Spleen (tissue), 11 donors: ENCODE measurements at regions not wholly inside any gene's neighbourhood (a gene's known extent, or its start where the extent isn't known, plus 50 kb on each side); places are given as distances from the start of the nearest gene placed in this dataset.
A peak's percentile ranks its signal among the peaks of the same experiment; 100 is the strongest.
"Not testable (repeated sequence)": the region's sequence is repeated elsewhere in the genome, so short reads cannot be mapped to it uniquely, and the experiment has no call there.

Experiments used
- DNase-seq: peaks from one replicate; pipeline ENCODE4 v3.0.0-alpha.2; 2020
- H3K27ac ChIP-seq, 8 donors: fragments of 200-600 bp; sonication (generic) in 7 of 8; 1 replicate in 4 of 8; 2 replicates in 4 of 8; pipeline versions ENCODE4 v1.5.0 to v1.8.0; 2016 to 2021; ENCODE audit warnings: inconsistent platforms in 4 of 8, mild to moderate bottlenecking in 4 of 8, moderate library complexity in 1 of 8
- H3K27me3 ChIP-seq, 7 donors: fragments of 200-600 bp; sonication (generic) in 6 of 7; replicated peaks in 1 of 7; 1 replicate in 4 of 7; 2 replicates in 3 of 7; pipeline versions ENCODE4 v1.5.0 to v1.8.0; 2016 to 2021; ENCODE audit warnings: inconsistent platforms in 3 of 7, mild to moderate bottlenecking in 1 of 7
- H3K36me3 ChIP-seq, 6 donors: fragments of 200-600 bp; sonication (generic) in 5 of 6; 1 replicate in 4 of 6; 2 replicates in 2 of 6; pipeline versions ENCODE4 v1.5.0 to v1.8.0; 2016 to 2021; ENCODE audit warnings: inconsistent platforms in 2 of 6
- H3K4me1 ChIP-seq, 6 donors: fragments of 200-600 bp; sonication (generic) in 5 of 6; 1 replicate in 3 of 6; 2 replicates in 3 of 6; pipeline versions ENCODE4 v1.5.0 to v1.8.0; 2016 to 2021; ENCODE audit warnings: inconsistent platforms in 3 of 6
- H3K4me3 ChIP-seq, 8 donors: fragments of 200-600 bp; sonication (generic) in 7 of 8; 1 replicate in 4 of 8; 2 replicates in 4 of 8; pipeline versions ENCODE4 v1.5.0 to v1.8.0; 2016 to 2021; ENCODE audit warnings: inconsistent platforms in 4 of 8, mild to moderate bottlenecking in 4 of 8, moderate library complexity in 2 of 8
- H3K9me3 ChIP-seq, 8 donors: fragments of 200-600 bp; sonication (generic) in 7 of 8; 1 replicate in 4 of 8; 2 replicates in 4 of 8; pipeline versions ENCODE4 v1.5.0 to v1.8.0; 2016 to 2021; ENCODE audit warnings: inconsistent platforms in 4 of 8
- POLR2A ChIP-seq, 3 donors: fragments of 450-650 bp; IDR thresholded peaks; one replicate each; pipeline ENCODE4 v1.5.1; 2017; ENCODE audit warnings: antibody characterized with exemption in 3 of 3, mild to moderate bottlenecking in 1 of 3
- POLR2AphosphoS5 ChIP-seq, 3 donors: sonication (generic); formaldehyde crosslinking; IDR thresholded peaks; one replicate each; pipeline ENCODE4 v1.5.1; 2017; ENCODE audit warnings: antibody characterized with exemption in 3 of 3
- WGBS, 5 donors: extraction: QIAGEN DNeasy Blood & Tissue Kit in 3 of 5; methylation state at CpG; one replicate each; pipeline versions ENCODE4 v1.1.5 to v1.1.7; 2013 to 2018; 5-methylcytosine and 5-hydroxymethylcytosine counted together
- intact Hi-C: fragments of 100-400 bp; cut with DNase I; formaldehyde crosslinking; loops from one replicate; pipeline ENCODE4 v1.15.0; 2023; ENCODE audit warnings: low total_unique reads
- TF ChIP-seq, protein P1 (sequence below), 11 experiments: fragments of 200-600 bp in 7 of 11; fragments of 450-650 bp in 4 of 11; sonication (generic) in 4 of 11; IDR thresholded peaks in 8 of 11; conservative IDR thresholded peaks in 3 of 11; 1 replicate in 7 of 11; 2 replicates in 4 of 11; pipeline versions ENCODE4 v1.4.0 to v1.8.0; 2016 to 2021; ENCODE audit warnings: antibody characterized with exemption in 11 of 11, inconsistent platforms in 4 of 11, mild to moderate bottlenecking in 1 of 11
- donor health status: healthy with polysubstance abuse.
- donor health status: DM: no; HTN: no; CAD: no; lungs with moderate emphysema.
- donor health status: DM: no; HTN: no; CAD: no.
- donor health status: Bipolar disorder and iron deficiency.
- donor health status: healthy.
- donor health status: DM: no; HTN: no; CAD: no.
- donor health status: DM: yes; HTN: yes; CAD: no.

DNA sequence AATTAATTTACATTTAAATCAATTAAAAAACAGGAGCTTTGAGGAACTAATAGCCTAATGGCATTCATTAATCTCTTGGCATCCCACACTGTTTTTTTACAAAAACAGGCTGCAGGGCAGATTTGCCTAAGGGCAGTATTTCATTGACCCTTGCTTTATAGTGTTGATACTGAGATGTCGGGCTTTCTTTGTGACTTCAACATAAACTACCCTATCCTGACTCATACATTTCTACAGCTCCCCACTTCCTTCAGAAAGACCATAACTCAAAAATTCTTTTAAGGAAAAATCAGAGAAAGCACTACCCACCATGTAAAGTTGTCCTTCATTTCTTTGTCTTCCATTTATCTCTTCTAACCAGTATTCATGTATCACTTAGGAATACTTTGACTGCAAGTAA, 92.2 kb upstream of the NT5E start:
- Histone ChIP-seq H3K27me3 (no peaks in the 10 kb centered on the region), H3K9me3 (no peaks in the 10 kb centered on the region), H3K36me3 (no peaks in the 10 kb centered on the region), H3K4me1 (no peaks in the 10 kb centered on the region), H3K4me3 (no peak overlapping the region), H3K27ac (no peak overlapping the region)
- TF ChIP-seq POLR2AphosphoS5 (IDR thresholded peaks at IDR 0.05) (no peak), POLR2A (IDR thresholded peaks at IDR 0.05) (no peak)
- TF ChIP-seq, protein P1, sequence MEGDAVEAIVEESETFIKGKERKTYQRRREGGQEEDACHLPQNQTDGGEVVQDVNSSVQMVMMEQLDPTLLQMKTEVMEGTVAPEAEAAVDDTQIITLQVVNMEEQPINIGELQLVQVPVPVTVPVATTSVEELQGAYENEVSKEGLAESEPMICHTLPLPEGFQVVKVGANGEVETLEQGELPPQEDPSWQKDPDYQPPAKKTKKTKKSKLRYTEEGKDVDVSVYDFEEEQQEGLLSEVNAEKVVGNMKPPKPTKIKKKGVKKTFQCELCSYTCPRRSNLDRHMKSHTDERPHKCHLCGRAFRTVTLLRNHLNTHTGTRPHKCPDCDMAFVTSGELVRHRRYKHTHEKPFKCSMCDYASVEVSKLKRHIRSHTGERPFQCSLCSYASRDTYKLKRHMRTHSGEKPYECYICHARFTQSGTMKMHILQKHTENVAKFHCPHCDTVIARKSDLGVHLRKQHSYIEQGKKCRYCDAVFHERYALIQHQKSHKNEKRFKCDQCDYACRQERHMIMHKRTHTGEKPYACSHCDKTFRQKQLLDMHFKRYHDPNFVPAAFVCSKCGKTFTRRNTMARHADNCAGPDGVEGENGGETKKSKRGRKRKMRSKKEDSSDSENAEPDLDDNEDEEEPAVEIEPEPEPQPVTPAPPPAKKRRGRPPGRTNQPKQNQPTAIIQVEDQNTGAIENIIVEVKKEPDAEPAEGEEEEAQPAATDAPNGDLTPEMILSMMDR (IDR thresholded peaks at IDR 0.05 in 8 of 11, conservative IDR thresholded peaks at IDR 0.05 in 3 of 11), result no peak
- WGBS, 5 donors, result 43 to 95% (median 60%) methylated on average over 1 of the region's 1 CpG
- intact Hi-C loops, result loop anchor here (5.0 kb wide), 1 partner anchor 125 kb away; no protein-coding TSS in a partner anchor
- DNase-seq, result no peak

DNA sequence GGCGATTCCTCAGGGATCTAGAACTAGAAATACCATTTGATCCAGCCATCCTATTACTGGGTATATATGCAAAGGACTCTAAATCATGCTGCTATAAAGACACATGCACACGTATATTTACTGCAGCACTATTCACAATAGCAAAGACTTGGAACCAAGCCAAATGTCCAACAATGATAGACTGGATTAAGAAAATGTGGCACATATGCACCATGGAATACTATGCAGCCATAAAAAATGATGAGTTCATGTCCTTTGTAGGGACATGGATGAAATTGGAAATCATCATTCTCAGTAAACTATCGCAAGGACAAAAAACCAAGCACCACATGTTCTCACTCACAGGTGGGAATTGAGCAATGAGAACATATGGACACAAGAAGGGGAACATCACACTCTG, 93.1 kb upstream of the NT5E start:
- not testable (repeated sequence) for H3K4me1 ChIP-seq
- 87 to 99% (median 93%) methylated on average over 2 to 3 of the region's 3 CpGs for WGBS, 5 donors

DNA sequence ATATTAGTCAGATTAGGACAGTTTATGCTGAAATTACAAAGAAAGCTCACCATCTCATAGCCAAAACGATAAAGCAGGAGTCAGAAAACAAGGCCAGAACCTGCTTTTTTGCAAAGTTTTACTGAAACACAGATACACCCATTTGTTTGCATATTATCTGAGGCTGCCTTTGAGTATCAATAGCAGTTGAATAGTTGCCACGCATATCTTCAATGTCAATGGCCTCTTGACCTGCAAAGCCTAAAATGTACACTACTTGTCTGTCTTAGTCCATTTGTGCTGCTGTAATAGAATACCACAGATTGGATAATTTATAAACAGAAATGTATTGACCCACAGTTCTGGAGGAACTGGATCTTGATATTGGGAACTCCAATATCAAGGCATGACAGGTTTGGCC, 94.1 kb upstream of the NT5E start:
- DNase-seq, result no peak
- no peaks in the 10 kb centered on the region for H3K4me1 ChIP-seq
- TF ChIP-seq POLR2AphosphoS5 (IDR thresholded peaks at IDR 0.05) (no peak), POLR2A (IDR thresholded peaks at IDR 0.05) (no peak)
- TF ChIP-seq, protein P1 (IDR thresholded peaks at IDR 0.05 in 8 of 11, conservative IDR thresholded peaks at IDR 0.05 in 3 of 11), result no peak
- no peak overlapping the region for H3K27ac ChIP-seq
- no peaks in the 10 kb centered on the region for H3K9me3 ChIP-seq
- intact Hi-C loops, result loop anchor here (5.0 kb wide), 1 partner anchor 126 kb away; no protein-coding TSS in a partner anchor
- H3K4me3 ChIP-seq, result no peak overlapping the region
- no peaks in the 10 kb centered on the region for H3K27me3 ChIP-seq
- 52 to 65% (median 61%) methylated on average over 2 of the region's 2 CpGs for WGBS, 5 donors
- no peaks in the 10 kb centered on the region for H3K36me3 ChIP-seq

More for the DNA sequence above, 93.1 kb upstream of the NT5E start:
- not testable (repeated sequence) for H3K27ac ChIP-seq, H3K4me3 ChIP-seq, H3K36me3 ChIP-seq, H3K27me3 ChIP-seq, H3K9me3 ChIP-seq, DNase-seq
- intact Hi-C loops, result loop anchor here (5.0 kb wide), 1 partner anchor 126 kb away; no protein-coding TSS in a partner anchor

DNA sequence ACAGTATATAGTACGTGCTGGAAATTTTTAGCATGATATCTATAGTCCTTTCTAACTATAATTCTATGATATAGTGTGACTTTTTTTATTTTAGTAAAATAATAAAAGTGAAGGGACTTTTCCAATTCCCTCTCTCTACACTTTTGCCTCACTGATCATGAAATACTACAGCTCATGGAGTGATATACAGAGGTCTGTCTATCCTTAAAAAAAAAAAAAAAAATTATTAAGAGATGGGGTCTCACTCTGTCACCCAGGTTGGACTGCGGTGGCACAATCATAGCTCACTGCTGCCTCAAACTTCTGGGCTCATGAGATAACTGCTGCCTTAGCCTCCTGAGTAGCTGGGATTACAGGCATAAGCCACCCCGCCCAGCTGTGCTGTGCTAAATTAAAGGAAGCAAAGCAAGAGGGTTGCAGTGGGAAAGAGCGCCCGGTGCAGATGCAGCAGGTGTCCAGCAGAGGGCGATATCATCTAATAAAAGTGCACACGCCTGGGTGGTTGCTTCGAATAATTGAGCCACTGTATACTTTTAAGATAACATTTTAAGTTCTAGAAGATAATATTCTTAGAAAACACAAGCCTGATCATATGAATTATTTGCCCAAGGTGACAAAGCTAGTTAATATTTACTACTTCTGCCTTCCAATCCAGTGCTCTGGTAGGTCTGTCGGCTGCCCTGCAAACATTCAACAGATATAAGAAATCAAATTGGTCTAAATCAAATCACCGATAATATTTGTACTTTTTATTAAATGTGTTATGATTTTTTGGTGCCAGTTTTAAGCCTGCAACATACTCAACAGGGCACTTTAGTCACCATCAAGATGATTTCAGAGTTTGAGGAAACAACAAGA, 94.9 kb upstream of the NT5E start:
- WGBS, 5 donors, result 30 to 32% (median 30%) methylated on average over 10 of the region's 10 CpGs
- Histone ChIP-seq H3K9me3 (no peaks in the 10 kb centered on the region), H3K36me3 (no peaks in the 10 kb centered on the region), H3K27ac (no peak overlapping the region), H3K4me3 (no peak overlapping the region), H3K4me1 (no peaks in the 10 kb centered on the region), H3K27me3 (no peaks in the 10 kb centered on the region)
- TF ChIP-seq, protein P1 (IDR thresholded peaks at IDR 0.05 in 8 of 11, conservative IDR thresholded peaks at IDR 0.05 in 3 of 11), result peak; percentile 78 to 95 (median 93)
- no peak for TF ChIP-seq POLR2A (IDR thresholded peaks at IDR 0.05)
- peak; percentile 84 for DNase-seq
- intact Hi-C loops, result loop anchor here (5.0 kb wide), 1 partner anchor 127 kb away; no protein-coding TSS in a partner anchor
